ENCODE measurements at regions not wholly inside any gene's neighbourhood (a gene's known extent, or its start where the extent isn't known, plus 50 kb on each side); places are given as distances from the start of the nearest gene placed in this dataset.

- POLR2A ChIA-PET (ENCODE audit: low non-redundant PET): no interaction called here
- no peaks in the 10 kb centered on the region for H3K4me1 ChIP-seq (ENCODE audit: insufficient read depth, low read length, poor library complexity, severe bottlenecking)
- no TSS peak for BruUV-seq (replicated peaks)
- no peaks in the 10 kb centered on the region for H3K9me3 ChIP-seq (ENCODE audit: low read depth, low read length, poor library complexity, severe bottlenecking)
- H3K36me3 ChIP-seq (ENCODE audit: insufficient read depth, low read length, poor library complexity, severe bottlenecking): no peaks in the 10 kb centered on the region
- TF ChIP-seq EZH2 (IDR thresholded peaks at IDR 0.05; ENCODE audit: borderline replicate concordance, low read depth, low read length, poor library complexity, severe bottlenecking): no peak
- TF ChIP-seq, protein P1, sequence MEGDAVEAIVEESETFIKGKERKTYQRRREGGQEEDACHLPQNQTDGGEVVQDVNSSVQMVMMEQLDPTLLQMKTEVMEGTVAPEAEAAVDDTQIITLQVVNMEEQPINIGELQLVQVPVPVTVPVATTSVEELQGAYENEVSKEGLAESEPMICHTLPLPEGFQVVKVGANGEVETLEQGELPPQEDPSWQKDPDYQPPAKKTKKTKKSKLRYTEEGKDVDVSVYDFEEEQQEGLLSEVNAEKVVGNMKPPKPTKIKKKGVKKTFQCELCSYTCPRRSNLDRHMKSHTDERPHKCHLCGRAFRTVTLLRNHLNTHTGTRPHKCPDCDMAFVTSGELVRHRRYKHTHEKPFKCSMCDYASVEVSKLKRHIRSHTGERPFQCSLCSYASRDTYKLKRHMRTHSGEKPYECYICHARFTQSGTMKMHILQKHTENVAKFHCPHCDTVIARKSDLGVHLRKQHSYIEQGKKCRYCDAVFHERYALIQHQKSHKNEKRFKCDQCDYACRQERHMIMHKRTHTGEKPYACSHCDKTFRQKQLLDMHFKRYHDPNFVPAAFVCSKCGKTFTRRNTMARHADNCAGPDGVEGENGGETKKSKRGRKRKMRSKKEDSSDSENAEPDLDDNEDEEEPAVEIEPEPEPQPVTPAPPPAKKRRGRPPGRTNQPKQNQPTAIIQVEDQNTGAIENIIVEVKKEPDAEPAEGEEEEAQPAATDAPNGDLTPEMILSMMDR (conservative IDR thresholded peaks at IDR 0.05; ENCODE audit: low read depth, low read length): no peak
- no peak for DNase-seq (ENCODE audit: low spot score)
- peaks cover 8% of the 10 kb centered on the region for H3K27me3 ChIP-seq (replicated peaks; ENCODE audit: insufficient read depth, low read depth, low read length, poor library complexity)
- H3K4me3 ChIP-seq (ENCODE audit: low read depth, low read length, poor library complexity, severe bottlenecking): no peak overlapping the region
- H3K27ac ChIP-seq (ENCODE audit: low read depth, low read length, poor library complexity, severe bottlenecking): no peak overlapping the region
- CTCF ChIA-PET: no interaction called here
- intact Hi-C loops (cut with micrococcal nuclease; ENCODE audit: unreplicated experiment): no loop called here
Measured at GRCh38 chr1:60880202-60880601, 202.2 kb upstream of the NFIA start.

DNA sequence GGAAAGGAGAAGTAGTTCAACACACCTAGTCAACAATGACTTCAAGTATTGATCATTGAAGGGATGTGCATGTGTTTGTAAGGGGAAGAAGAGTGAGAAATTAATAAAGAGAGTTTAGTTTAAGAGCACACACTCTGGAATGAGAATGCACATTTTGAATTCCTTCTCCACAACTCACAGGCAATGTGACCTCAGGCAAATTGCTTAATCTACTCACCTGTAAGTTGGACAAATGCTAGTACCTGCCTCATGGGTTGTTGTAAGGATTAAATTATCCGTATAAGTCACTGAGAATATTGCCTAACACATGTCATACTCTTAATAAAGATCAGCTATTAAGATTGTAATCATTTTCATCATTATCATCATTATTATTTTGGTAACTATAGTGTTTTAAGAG lies 204.0 kb upstream of the NFIA start:
- Histone ChIP-seq H3K4me1 (ENCODE audit: insufficient read depth, low read length, poor library complexity, severe bottlenecking) (no peaks in the 10 kb centered on the region), H3K36me3 (ENCODE audit: insufficient read depth, low read length, poor library complexity, severe bottlenecking) (no peaks in the 10 kb centered on the region), H3K27me3 (replicated peaks; ENCODE audit: insufficient read depth, low read depth, low read length, poor library complexity) (no peaks in the 10 kb centered on the region), H3K9me3 (ENCODE audit: low read depth, low read length, poor library complexity, severe bottlenecking) (no peaks in the 10 kb centered on the region), H3K4me3 (ENCODE audit: low read depth, low read length, poor library complexity, severe bottlenecking) (no peak overlapping the region), H3K27ac (ENCODE audit: low read depth, low read length, poor library complexity, severe bottlenecking) (no peak overlapping the region)
- BruUV-seq (replicated peaks): no TSS peak
- POLR2A ChIA-PET (ENCODE audit: low non-redundant PET): no interaction called here
- CTCF ChIA-PET: no interaction called here
- TF ChIP-seq EZH2 (IDR thresholded peaks at IDR 0.05; ENCODE audit: borderline replicate concordance, low read depth, low read length, poor library complexity, severe bottlenecking): no peak
- TF ChIP-seq, protein P1 (conservative IDR thresholded peaks at IDR 0.05; ENCODE audit: low read depth, low read length): no peak
- no peak for DNase-seq (ENCODE audit: low spot score)
- intact Hi-C loops (cut with micrococcal nuclease; ENCODE audit: unreplicated experiment): no loop called here

- H3K4me3 ChIP-seq (ENCODE audit: low read depth, low read length, poor library complexity, severe bottlenecking): no peak overlapping the region
- H3K36me3 ChIP-seq (ENCODE audit: insufficient read depth, low read length, poor library complexity, severe bottlenecking): no peaks in the 10 kb centered on the region
- ChIA-PET CTCF (no interaction called here), POLR2A (ENCODE audit: low non-redundant PET) (no interaction called here)
- intact Hi-C loops (cut with micrococcal nuclease; ENCODE audit: unreplicated experiment): no loop called here
- no peaks in the 10 kb centered on the region for H3K4me1 ChIP-seq (ENCODE audit: insufficient read depth, low read length, poor library complexity, severe bottlenecking)
- BruUV-seq (replicated peaks): no TSS peak
- H3K9me3 ChIP-seq (ENCODE audit: low read depth, low read length, poor library complexity, severe bottlenecking): no peaks in the 10 kb centered on the region
- DNase-seq (ENCODE audit: low spot score): no peak
- TF ChIP-seq, protein P1 (conservative IDR thresholded peaks at IDR 0.05; ENCODE audit: low read depth, low read length): no peak
- no peak for TF ChIP-seq EZH2 (IDR thresholded peaks at IDR 0.05; ENCODE audit: borderline replicate concordance, low read depth, low read length, poor library complexity, severe bottlenecking)
- H3K27me3 ChIP-seq (replicated peaks; ENCODE audit: insufficient read depth, low read depth, low read length, poor library complexity): no peaks in the 10 kb centered on the region
- H3K27ac ChIP-seq (ENCODE audit: low read depth, low read length, poor library complexity, severe bottlenecking): no peak overlapping the region
Measured at GRCh38 chr1:60877376-60877775, 205.0 kb upstream of the NFIA start.

Data from A673 (cell line).